Liver (tissue), 8 donors: ENCODE measurements at regions not wholly inside any gene's neighbourhood (a gene's known extent, or its start where the extent isn't known, plus 50 kb on each side); places are given as distances from the start of the nearest gene placed in this dataset.

Experiments
- DNase-seq: peaks from one replicate; pipeline ENCODE4 v3.0.0-alpha.2; 2017; ENCODE audit warnings: low spot score
- H3K27ac ChIP-seq, 2 donors: one replicate each; pipeline ENCODE4 v1.7.0; 2013; ENCODE audit warnings: inconsistent platforms in 2 of 2, low read length in 2 of 2, control low read depth in 1 of 2, low read depth in 1 of 2, mild to moderate bottlenecking in 1 of 2
- H3K27me3 ChIP-seq, 4 donors: one replicate each; pipeline versions ENCODE4 v1.6.1 to v1.7.0; 2013; ENCODE audit warnings: low read length in 3 of 4, inconsistent platforms in 1 of 4, mild to moderate bottlenecking in 1 of 4, moderate library complexity in 1 of 4; ENCODE audit not compliant: control insufficient read depth in 4 of 4, insufficient read depth in 4 of 4
- H3K36me3 ChIP-seq, 4 donors: one replicate each; pipeline versions ENCODE4 v1.6.1 to v1.7.0; 2013; ENCODE audit warnings: low read length in 3 of 4, mild to moderate bottlenecking in 3 of 4, low read depth in 1 of 4, moderate library complexity in 1 of 4; ENCODE audit not compliant: control insufficient read depth in 4 of 4, insufficient read depth in 3 of 4
- H3K4me1 ChIP-seq, 4 donors: one replicate each; pipeline versions ENCODE4 v1.6.1 to v1.7.0; 2013; ENCODE audit warnings: low read length in 3 of 4, mild to moderate bottlenecking in 3 of 4, moderate library complexity in 1 of 4; ENCODE audit not compliant: control insufficient read depth in 4 of 4, insufficient read depth in 4 of 4
- H3K4me3 ChIP-seq, 3 donors: one replicate each; pipeline versions ENCODE4 v1.6.1 to v1.7.0; 2013; ENCODE audit warnings: low read length in 3 of 3, control low read depth in 1 of 3, low read depth in 1 of 3, mild to moderate bottlenecking in 1 of 3
- H3K9ac ChIP-seq, 2 donors: one replicate each; pipeline ENCODE4 v1.7.0; 2013; ENCODE audit warnings: low read length in 2 of 2, mild to moderate bottlenecking in 2 of 2, moderate library complexity in 2 of 2, control low read depth in 1 of 2, low read depth in 1 of 2
- H3K9me3 ChIP-seq, 4 donors: one replicate each; pipeline versions ENCODE4 v1.6.1 to v1.7.0; 2013; ENCODE audit warnings: low read length in 3 of 4; ENCODE audit not compliant: control insufficient read depth in 4 of 4
- ATF3 ChIP-seq: IDR thresholded peaks from 2 replicates; pipeline ENCODE4 v1.6.1; 2016; ENCODE audit warnings: antibody characterized with exemption
- CTCF ChIP-seq: fragments of 150-350 bp; IDR thresholded peaks from 2 replicates; pipeline ENCODE4 v1.5.1; 2017; ENCODE audit warnings: improper control_type of control experiment, low read depth, low read length; ENCODE audit not compliant: missing input control
- FOXA1 ChIP-seq: IDR thresholded peaks from 2 replicates; pipeline ENCODE4 v1.6.1; 2016; ENCODE audit warnings: antibody characterized with exemption
- FOXA2 ChIP-seq: IDR thresholded peaks from 2 replicates; pipeline ENCODE4 v1.6.1; 2016; ENCODE audit warnings: antibody characterized with exemption
- HNF4A ChIP-seq, 2 donors: conservative IDR thresholded peaks; 2 replicates each; pipeline ENCODE4 v1.6.1; 2016; ENCODE audit warnings: antibody characterized with exemption in 2 of 2, mild to moderate bottlenecking in 2 of 2
- HNF4G ChIP-seq: IDR thresholded peaks from 2 replicates; pipeline ENCODE4 v1.6.1; 2016; ENCODE audit warnings: antibody characterized with exemption
- JUND ChIP-seq, 2 donors: IDR thresholded peaks; 2 replicates each; pipeline ENCODE4 v1.6.1; 2016; ENCODE audit warnings: antibody characterized with exemption in 2 of 2
- MAX ChIP-seq: IDR thresholded peaks from 2 replicates; pipeline ENCODE4 v1.6.1; 2016; ENCODE audit warnings: antibody characterized with exemption
- RAD21 ChIP-seq, 2 donors: IDR thresholded peaks; 2 replicates each; pipeline ENCODE4 v1.6.1; 2016; ENCODE audit warnings: antibody characterized with exemption in 2 of 2, mild to moderate bottlenecking in 2 of 2
- REST ChIP-seq: IDR thresholded peaks from 2 replicates; pipeline ENCODE4 v1.6.1; 2016; ENCODE audit warnings: antibody characterized with exemption, mild to moderate bottlenecking
- TAF1 ChIP-seq: conservative IDR thresholded peaks from 2 replicates; pipeline ENCODE4 v1.6.1; 2016; ENCODE audit warnings: antibody characterized with exemption, mild to moderate bottlenecking
- YY1 ChIP-seq: IDR thresholded peaks from 2 replicates; pipeline ENCODE4 v1.6.1; 2016; ENCODE audit warnings: antibody characterized with exemption, mild to moderate bottlenecking
- ZBTB33 ChIP-seq: IDR thresholded peaks from 2 replicates; pipeline ENCODE4 v1.6.1; 2016; ENCODE audit warnings: antibody characterized with exemption
- WGBS: extraction: QIAGEN DNeasy Blood & Tissue Kit; methylation state at CpG from one replicate; pipeline ENCODE4 v1.1.7; 2013; 5-methylcytosine and 5-hydroxymethylcytosine counted together
- donor health status: healthy.
- donor health status: healthy.
- donor health status: healthy.
- donor health status: healthy.
- donor health status: healthy.

- TF ChIP-seq CTCF (no peak), RAD21 (IDR thresholded peaks at IDR 0.05) (no peak), HNF4G (no peak), MAX (no peak)
Observed at GRCh38 chr1:53392460-53392859, 64.6 kb upstream of the LRP8 start (continued).

- no peaks in the 10 kb centered on the region for H3K27me3 ChIP-seq
- no peaks in the 10 kb centered on the region for H3K4me1 ChIP-seq
- H3K36me3 ChIP-seq, result no peaks in the 10 kb centered on the region
- H3K4me3 ChIP-seq, result no peak overlapping the region
- TF ChIP-seq FOXA2, result no peak
- TF ChIP-seq FOXA1, result no peak
- TF ChIP-seq CTCF, result peak; percentile 84
- no peak for TF ChIP-seq ATF3
- peak; percentile 88 to 90 for TF ChIP-seq RAD21 (IDR thresholded peaks at IDR 0.05)
- peak; percentile 87 for DNase-seq
- no peak overlapping the region for H3K27ac ChIP-seq
- no peaks in the 10 kb centered on the region for H3K9me3 ChIP-seq
- H3K9ac ChIP-seq, result no peak overlapping the region
- WGBS, result 16% methylated on average over 10 of the region's 10 CpGs
Observed at GRCh38 chr1:53393325-53393792, 65.5 kb upstream of the LRP8 start.

GRCh38 chr1:53394306-53394705 is 64.9 kb upstream of the DMRTB1 start:
- H3K9ac ChIP-seq, result no peak overlapping the region
- TF ChIP-seq HNF4A (conservative IDR thresholded peaks at IDR 0.05) (no peak), TAF1 (no peak), FOXA2 (no peak), HNF4G (no peak), MAX (no peak), RAD21 (IDR thresholded peaks at IDR 0.05) (no peak), ATF3 (no peak), YY1 (no peak), JUND (IDR thresholded peaks at IDR 0.05) (no peak), CTCF (no peak), ZBTB33 (no peak), REST (no peak)
- 76% methylated on average over 6 of the region's 6 CpGs for WGBS

More at GRCh38 chr1:53394306-53394705, 64.9 kb upstream of the DMRTB1 start:
- no peak overlapping the region for H3K4me3 ChIP-seq
- no peaks in the 10 kb centered on the region for H3K27me3 ChIP-seq
- no peaks in the 10 kb centered on the region for H3K4me1 ChIP-seq
- no peak overlapping the region for H3K27ac ChIP-seq
- H3K36me3 ChIP-seq, result no peaks in the 10 kb centered on the region
- DNase-seq, result no peak
- no peaks in the 10 kb centered on the region for H3K9me3 ChIP-seq
